AG04449 (cell line): ENCODE measurements at regions not wholly inside any gene's neighbourhood (a gene's known extent, or its start where the extent isn't known, plus 50 kb on each side); places are given as distances from the start of the nearest gene placed in this dataset.

Experiments
- CTCF ChIA-PET: fragments of 350-600 bp; formaldehyde crosslinking; extraction: SDS; loops from one replicate; lab custom pipeline; 2021; ENCODE audit warnings: antibody characterized with exemption; lab: Yijun Ruan, JAX
- POLR2A ChIA-PET: fragments of 400-600, 350-600 bp; formaldehyde crosslinking; extraction: SDS; loops from one replicate; lab custom pipeline; 2020; ENCODE audit warnings: antibody characterized with exemption, inconsistent platforms; lab: Yijun Ruan, JAX
- DNase-seq: peaks from one replicate; pipeline ENCODE4 v3.0.0-alpha.2; 2010; ENCODE audit warnings: low read depth, low spot score
- H3K4me3 ChIP-seq: 2 replicates; pipeline ENCODE4 v1.5.1; 2011; ENCODE audit warnings: low read depth, mild to moderate bottlenecking, control low read depth, low read length
- CTCF ChIP-seq: IDR thresholded peaks from one replicate; pipeline ENCODE4 v1.5.1; 2011; ENCODE audit warnings: mild to moderate bottlenecking, moderate library complexity, low read length, control low read depth, inconsistent platforms; ENCODE audit not compliant: insufficient read depth; ENCODE audit errors: missing control alignments

- POLR2A ChIA-PET, result no interaction called here
- no peak overlapping the region for H3K4me3 ChIP-seq
- no peak for DNase-seq
- TF ChIP-seq CTCF, result no peak
- CTCF ChIA-PET, result no interaction called here
Observed at GRCh38 chr20:22464312-22465003, 119.9 kb downstream of the FOXA2 start.

- DNase-seq, result no peak
- POLR2A ChIA-PET, result no interaction called here
- TF ChIP-seq CTCF, result no peak
- H3K4me3 ChIP-seq, result no peak overlapping the region
- CTCF ChIA-PET, result interaction anchor here (0.7 to 1.0 kb wide), 2 partner anchors 9 to 124 kb away, joined by 3 read pairs; no protein-coding TSS in a partner anchor
Observed at GRCh38 chr20:22462975-22463914, 121.1 kb downstream of the FOXA2 start.

GRCh38 chr20:22460803-22461202 lies 123.6 kb downstream of the FOXA2 start:
- H3K4me3 ChIP-seq, result no peak overlapping the region
- ChIA-PET POLR2A (no interaction called here), CTCF (no interaction called here)
- no peak for DNase-seq
- TF ChIP-seq CTCF, result no peak

GRCh38 chr20:22460231-22460630 lies 124.1 kb downstream of the FOXA2 start:
- H3K4me3 ChIP-seq, result no peak overlapping the region
- no peak for TF ChIP-seq CTCF
- no peak for DNase-seq
- ChIA-PET POLR2A (no interaction called here), CTCF (no interaction called here)

GRCh38 chr20:22459754-22460153 lies 124.6 kb downstream of the FOXA2 start:
- no peak for TF ChIP-seq CTCF
- H3K4me3 ChIP-seq, result no peak overlapping the region
- ChIA-PET POLR2A (no interaction called here), CTCF (no interaction called here)
- no peak for DNase-seq

GRCh38 chr20:22456109-22456508 lies 128.3 kb downstream of the FOXA2 start:
- POLR2A ChIA-PET, result no interaction called here
- no peak for DNase-seq
- no peak overlapping the region for H3K4me3 ChIP-seq
- CTCF ChIA-PET, result no interaction called here
- no peak for TF ChIP-seq CTCF
